GM12891 (cell line): ENCODE measurements at regions not wholly inside any gene's neighbourhood (a gene's known extent, or its start where the extent isn't known, plus 50 kb on each side); places are given as distances from the start of the nearest gene placed in this dataset.

ENCODE experiments used
- POLR2AphosphoS5 ChIP-seq: IDR thresholded peaks from 2 replicates; pipeline ENCODE4 v1.6.1; 2011; ENCODE audit warnings: low read depth, low read length, control low read depth
- SPI1 ChIP-seq: IDR thresholded peaks from 2 replicates; pipeline ENCODE4 v1.6.1; 2011; ENCODE audit warnings: low read depth, low read length, control low read depth

GRCh38 chr15:35698966-35699575 lies 153.1 kb upstream of the DPH6 start:
- TF ChIP-seq POLR2AphosphoS5 (no peak), SPI1 (no peak)
